ENCODE measurements at regions not wholly inside any gene's neighbourhood (a gene's known extent, or its start where the extent isn't known, plus 50 kb on each side); places are given as distances from the start of the nearest gene placed in this dataset.

DNA sequence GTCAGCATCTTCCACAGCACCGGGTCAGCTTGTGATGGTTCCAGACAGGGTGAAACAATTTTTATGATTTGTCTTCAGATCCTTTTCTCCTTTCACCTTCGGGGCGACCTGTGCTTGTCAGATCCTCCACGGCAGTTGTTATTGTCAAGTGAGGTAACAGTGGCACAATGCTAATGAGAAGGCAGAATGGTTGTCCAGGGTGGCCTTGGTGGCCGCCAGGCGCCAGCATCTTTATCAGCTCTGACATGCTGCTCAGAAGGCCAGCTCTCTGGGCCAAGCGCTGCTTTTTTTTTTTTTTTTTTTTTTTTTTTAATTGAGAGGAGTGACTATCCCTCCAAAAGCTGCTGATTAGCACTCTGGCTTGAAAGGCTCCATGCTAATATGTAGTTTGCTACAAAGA, 52.3 kb upstream of the MGAT5 start:
- DNase-seq (ENCODE audit: low read depth, low spot score) = no peak
- no peak overlapping the region for H3K27ac ChIP-seq

DNA sequence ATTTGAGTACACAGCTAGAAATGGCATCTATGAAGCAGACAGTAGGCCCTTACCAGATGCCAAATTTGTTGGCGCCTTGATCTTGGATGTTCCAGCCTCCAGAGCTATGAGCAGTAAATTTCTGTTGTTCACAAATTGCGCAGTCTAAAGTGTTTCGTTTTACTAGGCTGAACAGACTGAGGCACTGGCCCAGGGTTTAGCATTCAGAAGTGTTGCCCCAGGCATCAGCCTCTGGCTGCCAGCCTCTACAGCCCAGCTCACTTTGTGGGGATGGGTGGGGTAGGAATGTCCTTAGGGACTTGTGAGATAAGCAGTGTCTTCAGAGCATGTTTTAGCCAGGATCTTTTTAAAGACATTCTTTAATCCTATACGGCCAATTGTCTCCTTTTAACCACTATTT, 51.5 kb upstream of the MGAT5 start:
- no peak for DNase-seq (ENCODE audit: low read depth, low spot score)
- H3K27ac ChIP-seq = no peak overlapping the region

DNA sequence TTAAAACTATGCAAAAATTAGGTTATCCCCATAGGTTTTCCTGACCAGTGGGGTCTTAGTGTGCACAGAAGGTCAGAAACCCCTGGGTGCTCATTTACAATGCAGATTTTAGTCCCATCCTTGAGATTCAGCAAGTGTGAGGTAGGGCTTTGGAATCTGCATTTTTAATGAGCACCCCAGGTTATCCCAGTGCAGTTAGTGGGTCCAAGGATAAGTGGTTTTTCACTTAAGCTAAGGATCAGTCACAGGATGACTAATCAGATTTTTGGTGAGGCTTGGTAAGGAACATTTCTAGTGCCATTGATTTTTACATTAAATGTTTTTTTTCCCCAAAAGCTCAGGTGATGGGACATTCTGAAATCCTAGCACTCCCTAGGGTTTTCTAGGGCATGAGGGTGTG, 50.7 kb upstream of the MGAT5 start:
- no peak overlapping the region for H3K27ac ChIP-seq
- DNase-seq (ENCODE audit: low read depth, low spot score) = no peak
